ENCODE measurements at regions not wholly inside any gene's neighbourhood (a gene's known extent, or its start where the extent isn't known, plus 50 kb on each side); places are given as distances from the start of the nearest gene placed in this dataset.
"Not testable (repeated sequence)": the region's sequence is repeated elsewhere in the genome, so short reads cannot be mapped to it uniquely, and the experiment has no call there.

- no peak for DNase-seq
These were observed 805.0 kb upstream of the C9orf72 start for GRCh38 chr9:28378231-28378630.

- no peak for DNase-seq
These were observed 805.8 kb upstream of the C9orf72 start for GRCh38 chr9:28379082-28379481.

- no peak for DNase-seq
These were observed 816.1 kb upstream of the C9orf72 start for GRCh38 chr9:28389411-28389810.

GRCh38 chr9:28394774-28395173 lies 821.5 kb upstream of the C9orf72 start:
- no peak for DNase-seq

- DNase-seq, result no peak
These were observed 822.8 kb upstream of the C9orf72 start for GRCh38 chr9:28396058-28396457.

GRCh38 chr9:28407351-28407750 lies 834.1 kb upstream of the C9orf72 start:
- DNase-seq, result no peak

GRCh38 chr9:28409919-28410318 lies 836.6 kb upstream of the C9orf72 start:
- DNase-seq, result no peak

GRCh38 chr9:28410411-28410810 lies 837.1 kb upstream of the C9orf72 start:
- no peak for DNase-seq

- DNase-seq, result no peak
These were observed 840.2 kb upstream of the C9orf72 start for GRCh38 chr9:28413471-28413870.

GRCh38 chr9:28423255-28423654 lies 850.0 kb upstream of the C9orf72 start:
- DNase-seq, result no peak

GRCh38 chr9:28435456-28435855 lies 862.2 kb upstream of the C9orf72 start:
- DNase-seq, result no peak

GRCh38 chr9:28439688-28440087 lies 866.4 kb upstream of the C9orf72 start:
- DNase-seq, result no peak

- DNase-seq, result no peak
These were observed 870.2 kb upstream of the C9orf72 start for GRCh38 chr9:28443461-28443860.

GRCh38 chr9:28444637-28445036 lies 871.4 kb upstream of the C9orf72 start:
- no peak for DNase-seq

- no peak for DNase-seq
These were observed 871.9 kb upstream of the C9orf72 start for GRCh38 chr9:28445211-28445610.

GRCh38 chr9:28453918-28454317 lies 880.6 kb upstream of the C9orf72 start:
- DNase-seq, result no peak

- no peak for DNase-seq
These were observed 883.6 kb upstream of the C9orf72 start for GRCh38 chr9:28456861-28457260.

- no peak for DNase-seq
These were observed 891.4 kb upstream of the C9orf72 start for GRCh38 chr9:28464481-28465216.

GRCh38 chr9:28471261-28471660 lies 898.0 kb upstream of the C9orf72 start:
- no peak for DNase-seq

GRCh38 chr9:28487561-28487960 lies 914.3 kb upstream of the C9orf72 start:
- no peak for DNase-seq

- no peak for DNase-seq
These were observed 917.8 kb upstream of the C9orf72 start for GRCh38 chr9:28491121-28491520.

GRCh38 chr9:28498168-28498567 lies 924.9 kb upstream of the C9orf72 start:
- DNase-seq, result not testable (repeated sequence)

GRCh38 chr9:28502189-28502588 lies 928.9 kb upstream of the C9orf72 start:
- DNase-seq, result no peak

GRCh38 chr9:28502741-28503140 lies 929.5 kb upstream of the C9orf72 start:
- no peak for DNase-seq

- DNase-seq, result no peak
These were observed 930.3 kb upstream of the C9orf72 start for GRCh38 chr9:28503573-28503972.

Data from cerebellar nuclear complex (tissue), 1 donor.